Caco-2 (cell line): ENCODE measurements at regions not wholly inside any gene's neighbourhood (a gene's known extent, or its start where the extent isn't known, plus 50 kb on each side); places are given as distances from the start of the nearest gene placed in this dataset.

Experiments used
- BruUV-seq: library from RNA; stranded (reverse); fragments of 400-500 nt; replicated peaks from 2 replicates; lab custom pipeline; 2021; lab: Mats Ljungman, UMichigan
- CTCF ChIA-PET: fragments of 300-600 bp; sonication (Branson Sonifier 250); formaldehyde crosslinking; loops from one replicate; lab custom pipeline; 2022; ENCODE audit warnings: antibody characterized with exemption; lab: Charles Lee
- POLR2A ChIA-PET: fragments of 300-600 bp; sonication (Branson Sonifier 250); formaldehyde crosslinking; loops from one replicate; lab custom pipeline; 2022; ENCODE audit warnings: antibody characterized with exemption; lab: Charles Lee
- DNase-seq, 2 experiments: peaks; one replicate each; pipeline versions ENCODE4 v3.0.0 to v3.0.0-alpha.2; 2020 to 2022
- H3K27me3 ChIP-seq: replicated peaks from 2 replicates; pipeline ENCODE4 v1.6.0; 2011; ENCODE audit warnings: low read length; ENCODE audit not compliant: control insufficient read depth, insufficient read depth
- H3K36me3 ChIP-seq: 2 replicates; pipeline ENCODE4 v1.5.1; 2011; ENCODE audit warnings: low read length; ENCODE audit not compliant: control insufficient read depth, insufficient read depth
- H3K4me1 ChIP-seq: fragments of 250-450 bp; sonication (Bioruptor Pico); 2 replicates; pipeline ENCODE4 v1.5.1; 2020; ENCODE audit warnings: mild to moderate bottlenecking
- H3K4me3 ChIP-seq: 2 replicates; pipeline ENCODE4 v1.5.1; 2011; ENCODE audit warnings: low read depth, mild to moderate bottlenecking, control low read depth, low read length
- H3K9me3 ChIP-seq: fragments of 250-450 bp; sonication (Bioruptor Pico); 2 replicates; pipeline ENCODE4 v1.5.1; 2020; ENCODE audit warnings: mild to moderate bottlenecking, moderate library complexity
- H3K27ac Mint-ChIP-seq: one replicate; pipeline ENCODE4 v1.8.0; 2022; ENCODE audit warnings: mixed read lengths; ENCODE audit not compliant: unreplicated experiment
- H3K27me3 Mint-ChIP-seq: one replicate; pipeline ENCODE4 v1.8.0; 2022; ENCODE audit warnings: mixed read lengths; ENCODE audit not compliant: insufficient read depth, unreplicated experiment
- H3K36me3 Mint-ChIP-seq: one replicate; pipeline ENCODE4 v1.8.0; 2022; ENCODE audit warnings: mild to moderate bottlenecking, mixed read lengths; ENCODE audit not compliant: insufficient read depth, unreplicated experiment
- H3K4me1 Mint-ChIP-seq: one replicate; pipeline ENCODE4 v1.8.0; 2022; ENCODE audit warnings: low read depth, mixed read lengths; ENCODE audit not compliant: unreplicated experiment
- H3K4me3 Mint-ChIP-seq: one replicate; pipeline ENCODE4 v1.8.0; 2022; ENCODE audit warnings: mild to moderate bottlenecking, moderate library complexity, mixed read lengths; ENCODE audit not compliant: unreplicated experiment
- H3K9me3 Mint-ChIP-seq: one replicate; pipeline ENCODE4 v1.8.0; 2022; ENCODE audit warnings: mixed read lengths; ENCODE audit not compliant: unreplicated experiment
- intact Hi-C: fragments of 100-400 bp; cut with micrococcal nuclease; formaldehyde crosslinking; loops from one replicate; pipeline ENCODE4 v1.10.0; 2022; ENCODE audit not compliant: unreplicated experiment
- TF ChIP-seq, protein P1 (sequence below), 2 experiments: fragments of 200-600 bp in 1 of 2; IDR thresholded peaks; 1 replicate in 1 of 2; 2 replicates in 1 of 2; pipeline versions ENCODE4 v1.5.1 to v1.8.0; 2011 to 2022; ENCODE audit warnings: antibody characterized with exemption in 1 of 2, control low read depth in 1 of 2, inconsistent platforms in 1 of 2, low read depth in 1 of 2, low read length in 1 of 2, mild to moderate bottlenecking in 1 of 2, moderate library complexity in 1 of 2; ENCODE audit not compliant: insufficient read depth in 1 of 2, severe bottlenecking in 1 of 2, unreplicated experiment in 1 of 2

DNA sequence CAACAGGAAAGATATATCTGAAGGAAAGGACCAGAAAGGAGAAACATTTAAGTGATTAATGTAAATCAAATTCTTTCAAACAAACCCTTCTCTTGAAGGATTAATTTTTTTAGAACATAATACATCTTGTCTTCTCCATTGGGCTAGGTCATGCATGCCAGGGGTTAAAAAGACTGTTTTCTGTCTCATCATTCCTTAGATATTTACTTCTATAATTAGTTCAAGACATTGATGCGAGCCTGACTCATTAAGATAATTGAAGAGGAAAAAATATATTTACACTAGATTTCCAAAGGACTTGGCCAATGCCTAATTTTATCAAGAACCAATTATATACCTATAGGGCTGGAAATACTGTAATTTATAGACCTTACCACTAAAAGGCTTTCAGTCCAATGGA is 166.6 kb upstream of the SETBP1 start:
- no peaks in the 10 kb centered on the region for H3K36me3 ChIP-seq
- H3K36me3 Mint-ChIP-seq, result no peaks in the 10 kb centered on the region
- no peaks in the 10 kb centered on the region for H3K9me3 Mint-ChIP-seq
- POLR2A ChIA-PET, result no interaction called here
- H3K27me3 ChIP-seq, result no peaks in the 10 kb centered on the region
- no peak overlapping the region for H3K4me3 ChIP-seq
- H3K4me1 Mint-ChIP-seq, result no peaks in the 10 kb centered on the region
- CTCF ChIA-PET, result no interaction called here
- no peak overlapping the region for H3K4me3 Mint-ChIP-seq
- no peak for DNase-seq
- no peak overlapping the region for H3K27ac Mint-ChIP-seq
- H3K4me1 ChIP-seq, result no peaks in the 10 kb centered on the region
- H3K27me3 Mint-ChIP-seq, result peaks cover 3% of the 10 kb centered on the region
- TF ChIP-seq, protein P1, sequence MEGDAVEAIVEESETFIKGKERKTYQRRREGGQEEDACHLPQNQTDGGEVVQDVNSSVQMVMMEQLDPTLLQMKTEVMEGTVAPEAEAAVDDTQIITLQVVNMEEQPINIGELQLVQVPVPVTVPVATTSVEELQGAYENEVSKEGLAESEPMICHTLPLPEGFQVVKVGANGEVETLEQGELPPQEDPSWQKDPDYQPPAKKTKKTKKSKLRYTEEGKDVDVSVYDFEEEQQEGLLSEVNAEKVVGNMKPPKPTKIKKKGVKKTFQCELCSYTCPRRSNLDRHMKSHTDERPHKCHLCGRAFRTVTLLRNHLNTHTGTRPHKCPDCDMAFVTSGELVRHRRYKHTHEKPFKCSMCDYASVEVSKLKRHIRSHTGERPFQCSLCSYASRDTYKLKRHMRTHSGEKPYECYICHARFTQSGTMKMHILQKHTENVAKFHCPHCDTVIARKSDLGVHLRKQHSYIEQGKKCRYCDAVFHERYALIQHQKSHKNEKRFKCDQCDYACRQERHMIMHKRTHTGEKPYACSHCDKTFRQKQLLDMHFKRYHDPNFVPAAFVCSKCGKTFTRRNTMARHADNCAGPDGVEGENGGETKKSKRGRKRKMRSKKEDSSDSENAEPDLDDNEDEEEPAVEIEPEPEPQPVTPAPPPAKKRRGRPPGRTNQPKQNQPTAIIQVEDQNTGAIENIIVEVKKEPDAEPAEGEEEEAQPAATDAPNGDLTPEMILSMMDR (IDR thresholded peaks at IDR 0.05; ENCODE audit: insufficient read depth in 1 of 2, low read depth in 1 of 2, low read length in 1 of 2, severe bottlenecking in 1 of 2, unreplicated experiment in 1 of 2), result no peak
- BruUV-seq, result no TSS peak
- intact Hi-C loops, result no loop called here
- no peaks in the 10 kb centered on the region for H3K9me3 ChIP-seq

DNA sequence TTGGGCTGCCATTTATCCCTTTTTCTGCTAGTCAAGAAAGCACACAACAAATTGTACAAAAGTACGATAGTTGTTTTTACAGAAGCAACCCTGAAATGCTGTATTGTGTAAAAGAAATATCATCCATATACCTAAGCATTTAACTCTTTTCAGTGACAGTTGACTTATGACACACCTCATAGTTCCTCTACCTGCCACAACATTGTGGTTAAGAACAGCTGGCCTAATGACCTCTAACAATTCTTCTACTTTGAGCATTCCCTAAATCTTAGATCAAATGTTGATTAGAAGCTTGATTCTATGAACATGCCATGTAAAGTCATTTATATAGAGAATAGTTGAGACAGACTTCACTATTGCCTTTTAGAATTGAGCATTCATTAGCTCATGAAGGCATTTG is 165.9 kb upstream of the SETBP1 start:
- ChIA-PET POLR2A (no interaction called here), CTCF (no interaction called here)
- no peaks in the 10 kb centered on the region for H3K36me3 Mint-ChIP-seq
- BruUV-seq, result no TSS peak
- Histone ChIP-seq H3K27me3 (no peaks in the 10 kb centered on the region), H3K36me3 (no peaks in the 10 kb centered on the region), H3K9me3 (no peaks in the 10 kb centered on the region), H3K4me3 (no peak overlapping the region), H3K4me1 (no peaks in the 10 kb centered on the region)
- intact Hi-C loops, result no loop called here
- TF ChIP-seq, protein P1 (IDR thresholded peaks at IDR 0.05; ENCODE audit: insufficient read depth in 1 of 2, low read depth in 1 of 2, low read length in 1 of 2, severe bottlenecking in 1 of 2, unreplicated experiment in 1 of 2), result no peak
- H3K27ac Mint-ChIP-seq, result no peak overlapping the region
- DNase-seq, result no peak
- no peaks in the 10 kb centered on the region for H3K4me1 Mint-ChIP-seq
- no peaks in the 10 kb centered on the region for H3K9me3 Mint-ChIP-seq
- H3K27me3 Mint-ChIP-seq, result peaks cover 3% of the 10 kb centered on the region
- no peak overlapping the region for H3K4me3 Mint-ChIP-seq

DNA sequence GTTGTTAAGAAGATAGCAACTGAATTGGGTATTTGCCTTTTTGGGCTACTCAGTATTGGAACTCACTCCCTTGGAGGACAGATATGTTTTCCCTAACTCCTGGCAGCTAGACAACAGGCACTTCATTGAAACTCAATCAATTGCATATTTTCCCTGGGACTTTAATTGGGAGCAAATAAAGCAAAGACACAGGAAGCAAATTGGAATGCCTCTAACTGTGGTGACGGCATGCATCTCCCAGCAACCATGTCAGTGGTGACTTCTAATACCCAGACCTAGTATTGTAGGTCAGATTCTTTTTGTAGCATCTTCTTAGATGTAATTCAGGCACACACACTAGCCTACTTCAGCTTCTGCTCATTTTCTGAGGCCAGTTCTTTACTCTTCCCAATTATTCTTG is 164.2 kb upstream of the SETBP1 start:
- POLR2A ChIA-PET, result no interaction called here

More for the DNA sequence above, 164.2 kb upstream of the SETBP1 start:
- CTCF ChIA-PET, result no interaction called here
- H3K4me3 ChIP-seq, result no peak overlapping the region
- Mint-ChIP-seq H3K4me1 (no peaks in the 10 kb centered on the region), H3K9me3 (no peaks in the 10 kb centered on the region), H3K4me3 (no peak overlapping the region), H3K36me3 (no peaks in the 10 kb centered on the region), H3K27me3 (peaks cover 3% of the 10 kb centered on the region), H3K27ac (no peak overlapping the region)
- no peaks in the 10 kb centered on the region for H3K27me3 ChIP-seq
- H3K4me1 ChIP-seq, result no peaks in the 10 kb centered on the region
- TF ChIP-seq, protein P1 (IDR thresholded peaks at IDR 0.05; ENCODE audit: insufficient read depth in 1 of 2, low read depth in 1 of 2, low read length in 1 of 2, severe bottlenecking in 1 of 2, unreplicated experiment in 1 of 2), result no peak
- H3K36me3 ChIP-seq, result no peaks in the 10 kb centered on the region
- intact Hi-C loops, result no loop called here
- BruUV-seq, result no TSS peak
- no peaks in the 10 kb centered on the region for H3K9me3 ChIP-seq
- no peak for DNase-seq
